ENCODE measurements at regions not wholly inside any gene's neighbourhood (a gene's known extent, or its start where the extent isn't known, plus 50 kb on each side); places are given as distances from the start of the nearest gene placed in this dataset.

- no peak overlapping the region for H3K4me3 Mint-ChIP-seq
- POLR2A ChIA-PET, result no interaction called here
- H3K4me1 Mint-ChIP-seq, result no peaks in the 10 kb centered on the region
- H3K27ac Mint-ChIP-seq, result no peak overlapping the region
- no peaks in the 10 kb centered on the region for H3K27me3 Mint-ChIP-seq
- no peak for DNase-seq
- CTCF ChIA-PET, result no interaction called here
- H3K36me3 Mint-ChIP-seq (ENCODE audit: low read depth), result no peaks in the 10 kb centered on the region
- H3K9me3 Mint-ChIP-seq, result no peaks in the 10 kb centered on the region
Measured at GRCh38 chr4:117968606-117969005, 65.7 kb upstream of the NDST3 start.

GRCh38 chr4:117971403-117971802, 62.9 kb upstream of the NDST3 start:
- no peaks in the 10 kb centered on the region for H3K36me3 Mint-ChIP-seq (ENCODE audit: low read depth)

GRCh38 chr4:117983541-117984365, 50.5 kb upstream of the NDST3 start:
- H3K4me1 Mint-ChIP-seq, result no peaks in the 10 kb centered on the region
- no peak for DNase-seq
- H3K27me3 Mint-ChIP-seq, result no peaks in the 10 kb centered on the region
- H3K4me3 Mint-ChIP-seq, result no peak overlapping the region
- no peak overlapping the region for H3K27ac Mint-ChIP-seq
- ChIA-PET POLR2A (no interaction called here), CTCF (no interaction called here)
- H3K9me3 Mint-ChIP-seq, result no peaks in the 10 kb centered on the region
- no peaks in the 10 kb centered on the region for H3K36me3 Mint-ChIP-seq (ENCODE audit: low read depth)

More at GRCh38 chr4:117971403-117971802, 62.9 kb upstream of the NDST3 start:
- POLR2A ChIA-PET, result no interaction called here
- H3K4me3 Mint-ChIP-seq, result no peak overlapping the region
- no peaks in the 10 kb centered on the region for H3K27me3 Mint-ChIP-seq
- no peaks in the 10 kb centered on the region for H3K4me1 Mint-ChIP-seq
- H3K9me3 Mint-ChIP-seq, result no peaks in the 10 kb centered on the region
- H3K27ac Mint-ChIP-seq, result no peak overlapping the region
- DNase-seq, result no peak
- CTCF ChIA-PET, result no interaction called here

GRCh38 chr4:117984366-117984680, 50.0 kb upstream of the NDST3 start:
- no peak overlapping the region for H3K4me3 Mint-ChIP-seq
- ChIA-PET POLR2A (no interaction called here), CTCF (no interaction called here)
- no peaks in the 10 kb centered on the region for H3K36me3 Mint-ChIP-seq (ENCODE audit: low read depth)
- no peak overlapping the region for H3K27ac Mint-ChIP-seq
- no peak for DNase-seq
- no peaks in the 10 kb centered on the region for H3K9me3 Mint-ChIP-seq
- H3K4me1 Mint-ChIP-seq, result no peaks in the 10 kb centered on the region
- H3K27me3 Mint-ChIP-seq, result no peaks in the 10 kb centered on the region

Data from activated CD4-positive, alpha-beta memory T cell treated with anti-CD3 and anti-CD28 coated beads, Interleukin-2, amount 10 ng/mL, durations not matched to agents 7 days and 5 days (primary cell).